Adrenal gland (tissue), 5 donors: ENCODE measurements at regions not wholly inside any gene's neighbourhood (a gene's known extent, or its start where the extent isn't known, plus 50 kb on each side); places are given as distances from the start of the nearest gene placed in this dataset.
"Not testable (repeated sequence)": the region's sequence is repeated elsewhere in the genome, so short reads cannot be mapped to it uniquely, and the experiment has no call there.

Source experiments
- CTCF ChIP-seq, 6 experiments: fragments of 450-650 bp in 4 of 6; fragments of 200-600 bp in 2 of 6; sonication (generic) in 1 of 6; IDR thresholded peaks; 1 replicate in 5 of 6; 2 replicates in 1 of 6; pipeline versions ENCODE4 v1.5.1 to v1.8.0; 2016 to 2021; ENCODE audit warnings: antibody characterized with exemption in 6 of 6, mild to moderate bottlenecking in 2 of 6, moderate library complexity in 1 of 6
- POLR2A ChIP-seq, 2 donors: fragments of 450-650 bp; IDR thresholded peaks; one replicate each; pipeline ENCODE4 v1.6.1; 2017; ENCODE audit warnings: antibody characterized with exemption in 2 of 2, mild to moderate bottlenecking in 2 of 2, moderate library complexity in 1 of 2
- donor health status: DM: no; HTN: no; CAD: no.

GRCh38 chr1:148246258-148246861, 94.3 kb upstream of the NBPF11 start:
- not testable (repeated sequence) for TF ChIP-seq CTCF, POLR2A (IDR thresholded peaks at IDR 0.05)
